ENCODE measurements at regions not wholly inside any gene's neighbourhood (a gene's known extent, or its start where the extent isn't known, plus 50 kb on each side); places are given as distances from the start of the nearest gene placed in this dataset.

GRCh38 chr6:80592436-80592835 is 486.0 kb downstream of the BCKDHB start:
- TF ChIP-seq CTCF (IDR thresholded peaks at IDR 0.05; ENCODE audit: low read length) (no peak), EZH2 (IDR thresholded peaks at IDR 0.05; ENCODE audit: borderline replicate concordance, low read length) (no peak)

Measured in OCI-LY1 (cell line).